SK-N-SH (cell line): ENCODE measurements at regions not wholly inside any gene's neighbourhood (a gene's known extent, or its start where the extent isn't known, plus 50 kb on each side); places are given as distances from the start of the nearest gene placed in this dataset.

Experiments used
- CTCF ChIA-PET: fragments of 300-600, 350-600 bp; formaldehyde crosslinking; extraction: SDS; loops from one replicate; lab custom pipeline; 2021; lab: Yijun Ruan, JAX
- POLR2A ChIA-PET: fragments of 350-600 bp; sonication (Branson Sonifier 250); formaldehyde crosslinking; extraction: SDS; loops from one replicate; lab custom pipeline; 2020; ENCODE audit warnings: antibody characterized with exemption, inconsistent platforms; lab: Yijun Ruan, JAX
- DNase-seq: peaks from one replicate; pipeline ENCODE4 v3.0.0; 2012
- H2AFZ ChIP-seq: fragments of 200-600 bp; sonication (generic); 2 replicates; pipeline ENCODE4 v1.8.1; 2016; ENCODE audit warnings: antibody characterized with exemption, mild to moderate bottlenecking, low read depth
- H3F3A ChIP-seq: fragments of 200-600 bp; sonication (generic); replicated peaks from 2 replicates; pipeline ENCODE3; 2016; ENCODE audit warnings: antibody characterized with exemption, mild to moderate bottlenecking; ENCODE audit not compliant: insufficient read depth
- H3K27ac ChIP-seq, 2 experiments: fragments of 200-500 bp in 1 of 2; fragments of 200-600 bp in 1 of 2; sonication (Bioruptor generic) in 1 of 2; sonication (generic), shearing (Covaris generic) in 1 of 2; 2 replicates each; pipeline versions ENCODE4 v1.5.1 to v1.6.1; 2014 to 2016; ENCODE audit warnings: low read depth in 2 of 2, inconsistent platforms in 1 of 2, low read length in 1 of 2, mild to moderate bottlenecking in 1 of 2, mixed read lengths in 1 of 2
- H3K27me3 ChIP-seq: fragments of 200-600 bp; sonication (generic), shearing (Covaris generic); 2 replicates; pipeline ENCODE4 v1.6.1; 2016; ENCODE audit warnings: mixed run types; ENCODE audit not compliant: insufficient read depth
- H3K36me3 ChIP-seq, 2 experiments: fragments of 200-500 bp in 1 of 2; fragments of 200-600 bp in 1 of 2; sonication (Bioruptor generic) in 1 of 2; sonication (generic) in 1 of 2; replicated peaks in 1 of 2; 2 replicates each; pipeline versions ENCODE3 to v1.5.1; 2014 to 2016; ENCODE audit warnings: low read length in 1 of 2, mild to moderate bottlenecking in 1 of 2; ENCODE audit not compliant: insufficient read depth in 2 of 2, control insufficient read depth in 1 of 2
- H3K4me1 ChIP-seq, 2 experiments: fragments of 200-500 bp in 1 of 2; fragments of 200-600 bp in 1 of 2; sonication (Bioruptor generic) in 1 of 2; sonication (generic), shearing (Covaris generic) in 1 of 2; 2 replicates each; pipeline versions ENCODE4 v1.5.1 to v1.6.1; 2014 to 2016; ENCODE audit warnings: low read depth in 1 of 2, low read length in 1 of 2, mixed run types in 1 of 2; ENCODE audit not compliant: insufficient read depth in 2 of 2, control insufficient read depth in 1 of 2
- H3K4me2 ChIP-seq: fragments of 200-600 bp; sonication (generic), shearing (Covaris generic); 2 replicates; pipeline ENCODE4 v1.6.1; 2017; ENCODE audit warnings: mixed run types
- H3K4me3 ChIP-seq, 2 experiments: fragments of 200-500 bp in 1 of 2; fragments of 200-600 bp in 1 of 2; sonication (Bioruptor generic) in 1 of 2; sonication (generic), shearing (Covaris generic) in 1 of 2; 2 replicates each; pipeline versions ENCODE4 v1.5.1 to v1.8.1; 2014 to 2016; ENCODE audit warnings: low read depth in 2 of 2, inconsistent platforms in 1 of 2, low read length in 1 of 2, mild to moderate bottlenecking in 1 of 2, mixed read lengths in 1 of 2, moderate library complexity in 1 of 2
- H3K79me2 ChIP-seq: fragments of 200-600 bp; sonication (generic); 2 replicates; pipeline ENCODE4 v1.8.1; 2017; ENCODE audit warnings: mild to moderate bottlenecking; ENCODE audit not compliant: insufficient read depth
- H3K9ac ChIP-seq: fragments of 200-600 bp; sonication (generic); 2 replicates; pipeline ENCODE4 v1.6.1; 2017; ENCODE audit warnings: mixed run types
- H3K9me2 ChIP-seq: fragments of 200-600 bp; sonication (generic); 2 replicates; pipeline ENCODE4 v1.6.1; 2017; ENCODE audit warnings: mixed run types
- H3K9me3 ChIP-seq: fragments of 200-600 bp; sonication (generic); 2 replicates; pipeline ENCODE4 v1.6.1; 2017; ENCODE audit warnings: mixed run types, mild to moderate bottlenecking, moderate library complexity
- H4K20me1 ChIP-seq: fragments of 200-600 bp; sonication (generic); 2 replicates; pipeline ENCODE4 v1.6.1; 2017; ENCODE audit warnings: mild to moderate bottlenecking, mixed run types; ENCODE audit not compliant: insufficient read depth
- CHD2 ChIP-seq: fragments of 150-350 bp; IDR thresholded peaks from 2 replicates; pipeline ENCODE4 v1.6.1; 2018; ENCODE audit warnings: low read length; ENCODE audit not compliant: partially characterized antibody
- FOSL2 ChIP-seq: IDR thresholded peaks from 2 replicates; pipeline ENCODE4 v1.4.0; 2012; ENCODE audit warnings: low read depth, mild to moderate bottlenecking, moderate library complexity, borderline replicate concordance
- FOXJ3 ChIP-seq: sonication (generic); formaldehyde crosslinking; IDR thresholded peaks from 2 replicates; pipeline ENCODE4 v1.5.1; 2020; ENCODE audit warnings: mild to moderate bottlenecking, missing genetic modification reagents
- FOXM1 ChIP-seq: IDR thresholded peaks from 2 replicates; pipeline ENCODE4 v1.4.0; 2012; ENCODE audit warnings: low read depth, mild to moderate bottlenecking
- GATA2 ChIP-seq: sonication (generic); formaldehyde crosslinking; IDR thresholded peaks from 2 replicates; pipeline ENCODE4 v1.5.0; 2020; ENCODE audit warnings: mild to moderate bottlenecking, missing genetic modification reagents
- JUND ChIP-seq: IDR thresholded peaks from 2 replicates; pipeline ENCODE4 v1.4.0; 2012
- NFIC ChIP-seq: IDR thresholded peaks from 2 replicates; pipeline ENCODE4 v1.4.0; 2012; ENCODE audit warnings: borderline replicate concordance
- NRF1 ChIP-seq: IDR thresholded peaks from 2 replicates; pipeline ENCODE4 v1.6.1; 2012; ENCODE audit warnings: low read depth, mild to moderate bottlenecking, low read length
- POLR2AphosphoS5 ChIP-seq: IDR thresholded peaks from 2 replicates; pipeline ENCODE4 v1.6.1; 2012; ENCODE audit warnings: low read depth, low read length
- RCOR1 ChIP-seq: fragments of 150-350 bp; IDR thresholded peaks from 2 replicates; pipeline ENCODE4 v1.6.1; 2017; ENCODE audit warnings: antibody characterized with exemption, low read length
- RFX5 ChIP-seq: IDR thresholded peaks from 2 replicates; pipeline ENCODE4 v1.6.1; 2012; ENCODE audit warnings: mild to moderate bottlenecking, improper control_type of control experiment, low read length
- RXRA ChIP-seq: IDR thresholded peaks from 2 replicates; pipeline ENCODE4 v1.4.0; 2012; ENCODE audit warnings: low read depth, mild to moderate bottlenecking, borderline replicate concordance
- SIN3A ChIP-seq: IDR thresholded peaks from 2 replicates; pipeline ENCODE4 v1.6.1; 2012; ENCODE audit warnings: low read depth, mild to moderate bottlenecking, low read length, moderate library complexity, borderline replicate concordance
- TAF1 ChIP-seq: IDR thresholded peaks from 2 replicates; pipeline ENCODE4 v1.6.1; 2012; ENCODE audit warnings: low read depth, mild to moderate bottlenecking, low read length, moderate library complexity, borderline replicate concordance
- WGBS: methylation state at CpG from one replicate; pipeline ENCODE4 v1.1.6; 2017; ENCODE audit warnings: low lambda C conversion rate; 5-methylcytosine and 5-hydroxymethylcytosine counted together
- TF ChIP-seq, protein P1 (sequence below): IDR thresholded peaks from 2 replicates; pipeline ENCODE4; 2012
- TF ChIP-seq, protein P2 (sequence below): fragments of 150-350 bp; IDR thresholded peaks from 2 replicates; pipeline ENCODE4 v1.6.1; 2017; ENCODE audit warnings: antibody characterized with exemption, low read length, low read depth, borderline replicate concordance
- TF ChIP-seq, protein P3 (sequence below): fragments of 200-600 bp; sonication (generic); IDR thresholded peaks from 2 replicates; pipeline ENCODE4 v1.6.1; 2017; ENCODE audit warnings: antibody characterized with exemption, mild to moderate bottlenecking, moderate library complexity
- TF ChIP-seq, protein P4 (sequence below): IDR thresholded peaks from 2 replicates; pipeline ENCODE4 v1.4.0; 2012; ENCODE audit warnings: low read depth, borderline replicate concordance

DNA sequence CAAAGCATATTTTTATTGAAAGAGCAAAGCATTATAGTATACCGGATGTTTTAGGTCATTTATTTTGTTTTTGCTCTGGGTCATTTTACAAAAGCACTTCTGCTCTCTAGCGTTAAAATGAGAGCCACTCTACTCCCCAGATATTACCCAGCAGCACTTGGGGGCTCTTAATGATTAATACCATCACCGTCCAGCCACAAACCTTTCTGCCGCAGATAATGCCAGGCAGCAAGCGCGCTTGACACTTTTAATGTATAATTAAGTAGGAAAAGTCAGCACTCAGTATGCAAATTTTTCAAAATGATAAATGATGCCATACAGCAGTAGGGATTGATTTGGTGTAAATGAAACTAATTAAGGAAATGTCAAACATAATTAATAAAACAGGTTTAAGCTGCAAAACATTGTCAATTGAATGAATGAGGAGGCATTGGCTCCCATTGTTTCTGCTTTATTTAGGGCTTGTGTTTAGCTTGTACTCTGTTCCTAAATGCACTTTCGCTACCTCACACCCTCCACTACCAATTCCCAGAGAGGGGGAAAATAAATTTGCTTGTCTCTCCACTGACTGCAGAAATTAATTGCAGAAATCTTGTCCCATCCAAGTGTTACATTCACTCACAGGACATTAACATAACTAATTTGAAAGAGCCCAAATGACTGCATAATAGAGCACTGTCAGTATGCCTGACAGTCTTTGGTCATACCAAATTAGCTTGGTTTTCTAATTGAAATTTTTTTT, 358.8 kb upstream of the ARRDC3 start:
- Histone ChIP-seq H3K4me1 (no peaks in the 10 kb centered on the region), H3F3A (no peaks in the 10 kb centered on the region), H3K4me2 (no peak overlapping the region), H3K27me3 (no peaks in the 10 kb centered on the region), H3K27ac (no peak overlapping the region), H3K36me3 (no peaks in the 10 kb centered on the region), H4K20me1 (no peaks in the 10 kb centered on the region), H3K4me3 (no peak overlapping the region), H3K9ac (no peak overlapping the region), H2AFZ (no peak overlapping the region), H3K79me2 (no peaks in the 10 kb centered on the region), H3K9me2 (no peaks in the 10 kb centered on the region), H3K9me3 (no peaks in the 10 kb centered on the region)
- CTCF ChIA-PET, result no interaction called here
- TF ChIP-seq CHD2 (no peak), FOXM1 (no peak), SIN3A (no peak), GATA2 (CRISPR knock-in tag) (no peak), NRF1 (no peak)
- TF ChIP-seq, protein P1, sequence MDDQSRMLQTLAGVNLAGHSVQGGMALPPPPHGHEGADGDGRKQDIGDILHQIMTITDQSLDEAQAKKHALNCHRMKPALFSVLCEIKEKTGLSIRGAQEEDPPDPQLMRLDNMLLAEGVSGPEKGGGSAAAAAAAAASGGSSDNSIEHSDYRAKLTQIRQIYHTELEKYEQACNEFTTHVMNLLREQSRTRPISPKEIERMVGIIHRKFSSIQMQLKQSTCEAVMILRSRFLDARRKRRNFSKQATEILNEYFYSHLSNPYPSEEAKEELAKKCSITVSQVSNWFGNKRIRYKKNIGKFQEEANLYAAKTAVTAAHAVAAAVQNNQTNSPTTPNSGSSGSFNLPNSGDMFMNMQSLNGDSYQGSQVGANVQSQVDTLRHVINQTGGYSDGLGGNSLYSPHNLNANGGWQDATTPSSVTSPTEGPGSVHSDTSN, result no peak
- DNase-seq, result no peak
- POLR2A ChIA-PET, result no interaction called here
- WGBS, result 95% methylated on average over 7 of the region's 7 CpGs

DNA sequence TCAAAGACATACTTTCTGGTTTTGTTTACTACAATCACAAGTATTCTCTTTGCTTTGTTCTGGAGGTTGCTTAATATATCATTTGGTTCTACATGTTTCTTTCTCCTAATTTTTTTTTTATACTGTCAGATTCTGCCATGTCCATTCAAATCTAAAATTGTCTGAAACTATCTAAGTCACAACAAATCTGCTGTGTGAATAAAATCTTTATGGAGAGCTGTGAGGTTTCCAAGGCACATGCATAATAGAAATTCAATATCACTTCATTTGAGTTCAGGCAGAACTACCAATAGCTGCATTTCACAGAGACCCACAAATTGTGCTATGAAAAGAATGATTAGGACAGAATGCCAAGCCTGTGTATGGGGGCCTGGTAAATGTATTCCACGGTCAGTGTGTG, 346.9 kb upstream of the ARRDC3 start:
- H3K36me3 ChIP-seq, result no peaks in the 10 kb centered on the region
- H3K9me3 ChIP-seq, result no peaks in the 10 kb centered on the region
- DNase-seq, result no peak
- H3K4me1 ChIP-seq, result no peaks in the 10 kb centered on the region
- no peak for TF ChIP-seq FOSL2
- no peak for TF ChIP-seq JUND
- TF ChIP-seq NFIC, result no peak
- TF ChIP-seq FOXM1, result no peak
- TF ChIP-seq GATA2 (CRISPR knock-in tag), result no peak
- TF ChIP-seq, protein P2, sequence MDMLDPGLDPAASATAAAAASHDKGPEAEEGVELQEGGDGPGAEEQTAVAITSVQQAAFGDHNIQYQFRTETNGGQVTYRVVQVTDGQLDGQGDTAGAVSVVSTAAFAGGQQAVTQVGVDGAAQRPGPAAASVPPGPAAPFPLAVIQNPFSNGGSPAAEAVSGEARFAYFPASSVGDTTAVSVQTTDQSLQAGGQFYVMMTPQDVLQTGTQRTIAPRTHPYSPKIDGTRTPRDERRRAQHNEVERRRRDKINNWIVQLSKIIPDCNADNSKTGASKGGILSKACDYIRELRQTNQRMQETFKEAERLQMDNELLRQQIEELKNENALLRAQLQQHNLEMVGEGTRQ, result no peak
- TF ChIP-seq, protein P1, result no peak
- TF ChIP-seq, protein P3, sequence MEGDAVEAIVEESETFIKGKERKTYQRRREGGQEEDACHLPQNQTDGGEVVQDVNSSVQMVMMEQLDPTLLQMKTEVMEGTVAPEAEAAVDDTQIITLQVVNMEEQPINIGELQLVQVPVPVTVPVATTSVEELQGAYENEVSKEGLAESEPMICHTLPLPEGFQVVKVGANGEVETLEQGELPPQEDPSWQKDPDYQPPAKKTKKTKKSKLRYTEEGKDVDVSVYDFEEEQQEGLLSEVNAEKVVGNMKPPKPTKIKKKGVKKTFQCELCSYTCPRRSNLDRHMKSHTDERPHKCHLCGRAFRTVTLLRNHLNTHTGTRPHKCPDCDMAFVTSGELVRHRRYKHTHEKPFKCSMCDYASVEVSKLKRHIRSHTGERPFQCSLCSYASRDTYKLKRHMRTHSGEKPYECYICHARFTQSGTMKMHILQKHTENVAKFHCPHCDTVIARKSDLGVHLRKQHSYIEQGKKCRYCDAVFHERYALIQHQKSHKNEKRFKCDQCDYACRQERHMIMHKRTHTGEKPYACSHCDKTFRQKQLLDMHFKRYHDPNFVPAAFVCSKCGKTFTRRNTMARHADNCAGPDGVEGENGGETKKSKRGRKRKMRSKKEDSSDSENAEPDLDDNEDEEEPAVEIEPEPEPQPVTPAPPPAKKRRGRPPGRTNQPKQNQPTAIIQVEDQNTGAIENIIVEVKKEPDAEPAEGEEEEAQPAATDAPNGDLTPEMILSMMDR, result no peak
- TF ChIP-seq FOXJ3 (CRISPR knock-in tag), result no peak
- no peak for TF ChIP-seq RXRA
- TF ChIP-seq, protein P4, sequence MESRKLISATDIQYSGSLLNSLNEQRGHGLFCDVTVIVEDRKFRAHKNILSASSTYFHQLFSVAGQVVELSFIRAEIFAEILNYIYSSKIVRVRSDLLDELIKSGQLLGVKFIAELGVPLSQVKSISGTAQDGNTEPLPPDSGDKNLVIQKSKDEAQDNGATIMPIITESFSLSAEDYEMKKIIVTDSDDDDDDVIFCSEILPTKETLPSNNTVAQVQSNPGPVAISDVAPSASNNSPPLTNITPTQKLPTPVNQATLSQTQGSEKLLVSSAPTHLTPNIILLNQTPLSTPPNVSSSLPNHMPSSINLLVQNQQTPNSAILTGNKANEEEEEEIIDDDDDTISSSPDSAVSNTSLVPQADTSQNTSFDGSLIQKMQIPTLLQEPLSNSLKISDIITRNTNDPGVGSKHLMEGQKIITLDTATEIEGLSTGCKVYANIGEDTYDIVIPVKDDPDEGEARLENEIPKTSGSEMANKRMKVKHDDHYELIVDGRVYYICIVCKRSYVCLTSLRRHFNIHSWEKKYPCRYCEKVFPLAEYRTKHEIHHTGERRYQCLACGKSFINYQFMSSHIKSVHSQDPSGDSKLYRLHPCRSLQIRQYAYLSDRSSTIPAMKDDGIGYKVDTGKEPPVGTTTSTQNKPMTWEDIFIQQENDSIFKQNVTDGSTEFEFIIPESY, result no peak
- no peak for TF ChIP-seq TAF1
- no peak for TF ChIP-seq RCOR1
- TF ChIP-seq RFX5, result no peak
- no peak for TF ChIP-seq SIN3A
- no peak for TF ChIP-seq POLR2AphosphoS5
- TF ChIP-seq, all 33 proteins: peak for 0
- Histone ChIP-seq H3K4me3 (no peak overlapping the region), H4K20me1 (no peaks in the 10 kb centered on the region), H3K9me2 (no peaks in the 10 kb centered on the region), H3K79me2 (no peaks in the 10 kb centered on the region), H3K27me3 (no peaks in the 10 kb centered on the region), H3K27ac (no peak overlapping the region), H3K9ac (no peak overlapping the region), H3F3A (no peaks in the 10 kb centered on the region), H2AFZ (no peak overlapping the region), H3K4me2 (no peak overlapping the region)
- ChIA-PET POLR2A (no interaction called here), CTCF (no interaction called here)
- WGBS, result 83% methylated on average over 1 of the region's 1 CpG
